SK-N-SH (cell line): ENCODE measurements at regions not wholly inside any gene's neighbourhood (a gene's known extent, or its start where the extent isn't known, plus 50 kb on each side); places are given as distances from the start of the nearest gene placed in this dataset.

Experiments used
- CTCF ChIA-PET: fragments of 300-600, 350-600 bp; formaldehyde crosslinking; extraction: SDS; loops from one replicate; lab custom pipeline; 2021; lab: Yijun Ruan, JAX
- POLR2A ChIA-PET: fragments of 350-600 bp; sonication (Branson Sonifier 250); formaldehyde crosslinking; extraction: SDS; loops from one replicate; lab custom pipeline; 2020; ENCODE audit warnings: antibody characterized with exemption, inconsistent platforms; lab: Yijun Ruan, JAX
- DNase-seq: peaks from one replicate; pipeline ENCODE4 v3.0.0; 2012
- H2AFZ ChIP-seq: fragments of 200-600 bp; sonication (generic); 2 replicates; pipeline ENCODE4 v1.8.1; 2016; ENCODE audit warnings: antibody characterized with exemption, mild to moderate bottlenecking, low read depth
- H3F3A ChIP-seq: fragments of 200-600 bp; sonication (generic); replicated peaks from 2 replicates; pipeline ENCODE3; 2016; ENCODE audit warnings: antibody characterized with exemption, mild to moderate bottlenecking; ENCODE audit not compliant: insufficient read depth
- H3K27ac ChIP-seq, 2 experiments: fragments of 200-500 bp in 1 of 2; fragments of 200-600 bp in 1 of 2; sonication (Bioruptor generic) in 1 of 2; sonication (generic), shearing (Covaris generic) in 1 of 2; 2 replicates each; pipeline versions ENCODE4 v1.5.1 to v1.6.1; 2014 to 2016; ENCODE audit warnings: low read depth in 2 of 2, inconsistent platforms in 1 of 2, low read length in 1 of 2, mild to moderate bottlenecking in 1 of 2, mixed read lengths in 1 of 2
- H3K27me3 ChIP-seq: fragments of 200-600 bp; sonication (generic), shearing (Covaris generic); 2 replicates; pipeline ENCODE4 v1.6.1; 2016; ENCODE audit warnings: mixed run types; ENCODE audit not compliant: insufficient read depth
- H3K36me3 ChIP-seq, 2 experiments: fragments of 200-500 bp in 1 of 2; fragments of 200-600 bp in 1 of 2; sonication (Bioruptor generic) in 1 of 2; sonication (generic) in 1 of 2; replicated peaks in 1 of 2; 2 replicates each; pipeline versions ENCODE3 to v1.5.1; 2014 to 2016; ENCODE audit warnings: low read length in 1 of 2, mild to moderate bottlenecking in 1 of 2; ENCODE audit not compliant: insufficient read depth in 2 of 2, control insufficient read depth in 1 of 2
- H3K4me1 ChIP-seq, 2 experiments: fragments of 200-500 bp in 1 of 2; fragments of 200-600 bp in 1 of 2; sonication (Bioruptor generic) in 1 of 2; sonication (generic), shearing (Covaris generic) in 1 of 2; 2 replicates each; pipeline versions ENCODE4 v1.5.1 to v1.6.1; 2014 to 2016; ENCODE audit warnings: low read depth in 1 of 2, low read length in 1 of 2, mixed run types in 1 of 2; ENCODE audit not compliant: insufficient read depth in 2 of 2, control insufficient read depth in 1 of 2
- H3K4me2 ChIP-seq: fragments of 200-600 bp; sonication (generic), shearing (Covaris generic); 2 replicates; pipeline ENCODE4 v1.6.1; 2017; ENCODE audit warnings: mixed run types
- H3K4me3 ChIP-seq, 2 experiments: fragments of 200-500 bp in 1 of 2; fragments of 200-600 bp in 1 of 2; sonication (Bioruptor generic) in 1 of 2; sonication (generic), shearing (Covaris generic) in 1 of 2; 2 replicates each; pipeline versions ENCODE4 v1.5.1 to v1.8.1; 2014 to 2016; ENCODE audit warnings: low read depth in 2 of 2, inconsistent platforms in 1 of 2, low read length in 1 of 2, mild to moderate bottlenecking in 1 of 2, mixed read lengths in 1 of 2, moderate library complexity in 1 of 2
- H3K79me2 ChIP-seq: fragments of 200-600 bp; sonication (generic); 2 replicates; pipeline ENCODE4 v1.8.1; 2017; ENCODE audit warnings: mild to moderate bottlenecking; ENCODE audit not compliant: insufficient read depth
- H3K9ac ChIP-seq: fragments of 200-600 bp; sonication (generic); 2 replicates; pipeline ENCODE4 v1.6.1; 2017; ENCODE audit warnings: mixed run types
- H3K9me2 ChIP-seq: fragments of 200-600 bp; sonication (generic); 2 replicates; pipeline ENCODE4 v1.6.1; 2017; ENCODE audit warnings: mixed run types
- H3K9me3 ChIP-seq: fragments of 200-600 bp; sonication (generic); 2 replicates; pipeline ENCODE4 v1.6.1; 2017; ENCODE audit warnings: mixed run types, mild to moderate bottlenecking, moderate library complexity
- H4K20me1 ChIP-seq: fragments of 200-600 bp; sonication (generic); 2 replicates; pipeline ENCODE4 v1.6.1; 2017; ENCODE audit warnings: mild to moderate bottlenecking, mixed run types; ENCODE audit not compliant: insufficient read depth
- CHD2 ChIP-seq: fragments of 150-350 bp; IDR thresholded peaks from 2 replicates; pipeline ENCODE4 v1.6.1; 2018; ENCODE audit warnings: low read length; ENCODE audit not compliant: partially characterized antibody
- EZH2phosphoT487 ChIP-seq: fragments of 200-600 bp; sonication (generic); IDR thresholded peaks from 2 replicates; pipeline ENCODE4 v1.6.1; 2017; ENCODE audit warnings: low read depth, mixed run types, mild to moderate bottlenecking, antibody characterized with exemption, moderate library complexity, borderline replicate concordance
- FOSL2 ChIP-seq: IDR thresholded peaks from 2 replicates; pipeline ENCODE4 v1.4.0; 2012; ENCODE audit warnings: low read depth, mild to moderate bottlenecking, moderate library complexity, borderline replicate concordance
- FOXJ3 ChIP-seq: sonication (generic); formaldehyde crosslinking; IDR thresholded peaks from 2 replicates; pipeline ENCODE4 v1.5.1; 2020; ENCODE audit warnings: mild to moderate bottlenecking, missing genetic modification reagents
- FOXM1 ChIP-seq: IDR thresholded peaks from 2 replicates; pipeline ENCODE4 v1.4.0; 2012; ENCODE audit warnings: low read depth, mild to moderate bottlenecking
- MXI1 ChIP-seq: IDR thresholded peaks from 2 replicates; pipeline ENCODE4 v1.6.1; 2012; ENCODE audit warnings: mild to moderate bottlenecking, low read depth, low read length, improper control_type of control experiment
- NFIC ChIP-seq: IDR thresholded peaks from 2 replicates; pipeline ENCODE4 v1.4.0; 2012; ENCODE audit warnings: borderline replicate concordance
- POLR2AphosphoS5 ChIP-seq: IDR thresholded peaks from 2 replicates; pipeline ENCODE4 v1.6.1; 2012; ENCODE audit warnings: low read depth, low read length
- RAD21 ChIP-seq: IDR thresholded peaks from 2 replicates; pipeline ENCODE4 v1.6.1; 2012; ENCODE audit warnings: mild to moderate bottlenecking, low read length
- RCOR1 ChIP-seq: fragments of 150-350 bp; IDR thresholded peaks from 2 replicates; pipeline ENCODE4 v1.6.1; 2017; ENCODE audit warnings: antibody characterized with exemption, low read length
- RFX5 ChIP-seq: IDR thresholded peaks from 2 replicates; pipeline ENCODE4 v1.6.1; 2012; ENCODE audit warnings: mild to moderate bottlenecking, improper control_type of control experiment, low read length
- RXRA ChIP-seq: IDR thresholded peaks from 2 replicates; pipeline ENCODE4 v1.4.0; 2012; ENCODE audit warnings: low read depth, mild to moderate bottlenecking, borderline replicate concordance
- SIN3A ChIP-seq: IDR thresholded peaks from 2 replicates; pipeline ENCODE4 v1.6.1; 2012; ENCODE audit warnings: low read depth, mild to moderate bottlenecking, low read length, moderate library complexity, borderline replicate concordance
- SMC3 ChIP-seq: IDR thresholded peaks from 2 replicates; pipeline ENCODE4 v1.6.1; 2012; ENCODE audit warnings: low read depth, low read length, improper control_type of control experiment
- TAF1 ChIP-seq: IDR thresholded peaks from 2 replicates; pipeline ENCODE4 v1.6.1; 2012; ENCODE audit warnings: low read depth, mild to moderate bottlenecking, low read length, moderate library complexity, borderline replicate concordance
- TCF12 ChIP-seq: IDR thresholded peaks from 2 replicates; pipeline ENCODE4 v1.4.0; 2012
- YY1 ChIP-seq: IDR thresholded peaks from 2 replicates; pipeline ENCODE4 v1.4.0; 2012; ENCODE audit warnings: low read depth, mild to moderate bottlenecking
- WGBS: methylation state at CpG from one replicate; pipeline ENCODE4 v1.1.6; 2017; ENCODE audit warnings: low lambda C conversion rate; 5-methylcytosine and 5-hydroxymethylcytosine counted together
- TF ChIP-seq, protein P1 (sequence below): IDR thresholded peaks from 2 replicates; pipeline ENCODE4 v1.6.1; 2012; ENCODE audit warnings: mild to moderate bottlenecking, low read depth, low read length, moderate library complexity
- TF ChIP-seq, protein P2 (sequence below): IDR thresholded peaks from 2 replicates; pipeline ENCODE4 v1.4.0; 2012; ENCODE audit warnings: low read depth, borderline replicate concordance
- TF ChIP-seq, protein P3 (sequence below): fragments of 150-350 bp; IDR thresholded peaks from 2 replicates; pipeline ENCODE4 v1.6.1; 2016; ENCODE audit warnings: mild to moderate bottlenecking, low read depth, low read length

DNA sequence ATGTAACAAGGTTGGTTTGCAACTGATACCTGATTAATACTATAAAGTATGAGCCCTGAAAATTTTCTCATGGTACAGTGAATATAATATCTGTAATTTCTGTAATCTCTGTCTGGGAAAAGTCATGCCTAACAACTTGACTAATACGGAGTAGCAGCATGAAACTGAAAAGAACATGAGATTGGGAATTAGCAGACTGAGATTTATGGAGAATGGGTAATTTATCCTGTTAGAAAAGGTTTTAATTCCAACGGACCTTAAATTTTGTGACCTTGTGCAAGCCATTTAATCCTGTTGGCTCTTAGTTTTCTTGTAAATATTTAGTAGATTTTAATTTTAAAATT lies 90.2 kb upstream of the CMC1 start:
- Histone ChIP-seq H3K27ac (no peak overlapping the region), H3K4me2 (no peak overlapping the region), H2AFZ (no peak overlapping the region), H3K9me2 (no peaks in the 10 kb centered on the region), H4K20me1 (no peaks in the 10 kb centered on the region), H3K9me3 (no peaks in the 10 kb centered on the region), H3F3A (no peaks in the 10 kb centered on the region), H3K36me3 (no peaks in the 10 kb centered on the region), H3K4me3 (no peak overlapping the region), H3K27me3 (no peaks in the 10 kb centered on the region), H3K9ac (no peak overlapping the region), H3K4me1 (no peaks in the 10 kb centered on the region), H3K79me2 (no peaks in the 10 kb centered on the region)
- POLR2A ChIA-PET: no interaction called here
- CTCF ChIA-PET: no interaction called here
- no peak for TF ChIP-seq TCF12
- TF ChIP-seq MXI1: no peak
- no peak for TF ChIP-seq FOSL2
- TF ChIP-seq CHD2: no peak
- TF ChIP-seq SMC3: no peak
- TF ChIP-seq, protein P1, sequence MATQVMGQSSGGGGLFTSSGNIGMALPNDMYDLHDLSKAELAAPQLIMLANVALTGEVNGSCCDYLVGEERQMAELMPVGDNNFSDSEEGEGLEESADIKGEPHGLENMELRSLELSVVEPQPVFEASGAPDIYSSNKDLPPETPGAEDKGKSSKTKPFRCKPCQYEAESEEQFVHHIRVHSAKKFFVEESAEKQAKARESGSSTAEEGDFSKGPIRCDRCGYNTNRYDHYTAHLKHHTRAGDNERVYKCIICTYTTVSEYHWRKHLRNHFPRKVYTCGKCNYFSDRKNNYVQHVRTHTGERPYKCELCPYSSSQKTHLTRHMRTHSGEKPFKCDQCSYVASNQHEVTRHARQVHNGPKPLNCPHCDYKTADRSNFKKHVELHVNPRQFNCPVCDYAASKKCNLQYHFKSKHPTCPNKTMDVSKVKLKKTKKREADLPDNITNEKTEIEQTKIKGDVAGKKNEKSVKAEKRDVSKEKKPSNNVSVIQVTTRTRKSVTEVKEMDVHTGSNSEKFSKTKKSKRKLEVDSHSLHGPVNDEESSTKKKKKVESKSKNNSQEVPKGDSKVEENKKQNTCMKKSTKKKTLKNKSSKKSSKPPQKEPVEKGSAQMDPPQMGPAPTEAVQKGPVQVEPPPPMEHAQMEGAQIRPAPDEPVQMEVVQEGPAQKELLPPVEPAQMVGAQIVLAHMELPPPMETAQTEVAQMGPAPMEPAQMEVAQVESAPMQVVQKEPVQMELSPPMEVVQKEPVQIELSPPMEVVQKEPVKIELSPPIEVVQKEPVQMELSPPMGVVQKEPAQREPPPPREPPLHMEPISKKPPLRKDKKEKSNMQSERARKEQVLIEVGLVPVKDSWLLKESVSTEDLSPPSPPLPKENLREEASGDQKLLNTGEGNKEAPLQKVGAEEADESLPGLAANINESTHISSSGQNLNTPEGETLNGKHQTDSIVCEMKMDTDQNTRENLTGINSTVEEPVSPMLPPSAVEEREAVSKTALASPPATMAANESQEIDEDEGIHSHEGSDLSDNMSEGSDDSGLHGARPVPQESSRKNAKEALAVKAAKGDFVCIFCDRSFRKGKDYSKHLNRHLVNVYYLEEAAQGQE: no peak
- TF ChIP-seq RCOR1: no peak
- TF ChIP-seq EZH2phosphoT487: no peak
- no peak for TF ChIP-seq SIN3A
- TF ChIP-seq RAD21: no peak
- no peak for TF ChIP-seq FOXM1
- TF ChIP-seq TAF1: no peak
- no peak for TF ChIP-seq RXRA
- no peak for DNase-seq
- 10% methylated on average over 2 of the region's 2 CpGs for WGBS

DNA sequence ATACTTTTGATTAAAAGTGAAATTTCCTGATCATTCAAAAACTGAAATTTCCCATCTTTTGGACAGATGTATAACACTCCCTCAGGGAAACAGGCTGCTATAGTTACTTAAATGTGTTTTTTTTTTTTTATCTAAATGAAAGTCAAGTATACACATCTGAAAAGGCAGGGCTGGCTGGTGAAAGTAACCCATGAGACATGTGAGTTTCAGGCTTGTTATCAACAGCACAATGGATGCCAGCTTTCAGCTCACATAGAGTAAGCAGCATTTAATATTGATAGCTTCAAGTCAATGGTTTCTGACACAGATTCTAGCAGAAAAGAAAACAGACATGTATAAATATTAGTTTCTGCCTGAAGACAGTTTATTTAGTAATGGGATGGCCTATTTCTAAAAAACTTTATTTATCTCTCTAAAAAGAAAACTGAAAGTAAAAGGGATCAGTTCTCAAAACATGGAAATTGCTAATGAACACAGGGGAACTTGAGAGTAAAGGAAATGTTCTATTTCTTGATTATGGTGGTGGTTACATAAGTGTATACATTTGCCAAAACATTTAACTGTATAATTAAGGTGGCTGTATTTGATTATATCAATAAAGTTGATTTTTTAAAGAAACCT lies 89.7 kb upstream of the CMC1 start:
- H3K9ac ChIP-seq: no peak overlapping the region
- no peaks in the 10 kb centered on the region for H3K36me3 ChIP-seq
- no peak overlapping the region for H3K4me3 ChIP-seq
- CTCF ChIA-PET: interaction anchor here (0.6 kb wide), 1 partner anchor 42 kb away, joined by 3 read pairs; no protein-coding TSS in a partner anchor
- no peak for DNase-seq
- no peaks in the 10 kb centered on the region for H3K9me3 ChIP-seq
- POLR2A ChIA-PET: no interaction called here
- H3K79me2 ChIP-seq: no peaks in the 10 kb centered on the region
- H2AFZ ChIP-seq: no peak overlapping the region
- no peak overlapping the region for H3K27ac ChIP-seq
- no peak overlapping the region; the same call in 1 of the 2 replicates for H3K4me2 ChIP-seq
- no peaks in the 10 kb centered on the region for H4K20me1 ChIP-seq
- H3K9me2 ChIP-seq: no peaks in the 10 kb centered on the region
- H3F3A ChIP-seq: no peaks in the 10 kb centered on the region
- H3K27me3 ChIP-seq: no peaks in the 10 kb centered on the region; the same call in 1 of the 2 replicates
- no peaks in the 10 kb centered on the region for H3K4me1 ChIP-seq
- TF ChIP-seq RCOR1 (no peak), FOXM1 (no peak), FOXJ3 (no peak), RXRA (no peak), NFIC (no peak), POLR2AphosphoS5 (no peak), RFX5 (no peak), YY1 (no peak), SMC3 (no peak)
- TF ChIP-seq, protein P2, sequence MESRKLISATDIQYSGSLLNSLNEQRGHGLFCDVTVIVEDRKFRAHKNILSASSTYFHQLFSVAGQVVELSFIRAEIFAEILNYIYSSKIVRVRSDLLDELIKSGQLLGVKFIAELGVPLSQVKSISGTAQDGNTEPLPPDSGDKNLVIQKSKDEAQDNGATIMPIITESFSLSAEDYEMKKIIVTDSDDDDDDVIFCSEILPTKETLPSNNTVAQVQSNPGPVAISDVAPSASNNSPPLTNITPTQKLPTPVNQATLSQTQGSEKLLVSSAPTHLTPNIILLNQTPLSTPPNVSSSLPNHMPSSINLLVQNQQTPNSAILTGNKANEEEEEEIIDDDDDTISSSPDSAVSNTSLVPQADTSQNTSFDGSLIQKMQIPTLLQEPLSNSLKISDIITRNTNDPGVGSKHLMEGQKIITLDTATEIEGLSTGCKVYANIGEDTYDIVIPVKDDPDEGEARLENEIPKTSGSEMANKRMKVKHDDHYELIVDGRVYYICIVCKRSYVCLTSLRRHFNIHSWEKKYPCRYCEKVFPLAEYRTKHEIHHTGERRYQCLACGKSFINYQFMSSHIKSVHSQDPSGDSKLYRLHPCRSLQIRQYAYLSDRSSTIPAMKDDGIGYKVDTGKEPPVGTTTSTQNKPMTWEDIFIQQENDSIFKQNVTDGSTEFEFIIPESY: no peak
- TF ChIP-seq, protein P3, sequence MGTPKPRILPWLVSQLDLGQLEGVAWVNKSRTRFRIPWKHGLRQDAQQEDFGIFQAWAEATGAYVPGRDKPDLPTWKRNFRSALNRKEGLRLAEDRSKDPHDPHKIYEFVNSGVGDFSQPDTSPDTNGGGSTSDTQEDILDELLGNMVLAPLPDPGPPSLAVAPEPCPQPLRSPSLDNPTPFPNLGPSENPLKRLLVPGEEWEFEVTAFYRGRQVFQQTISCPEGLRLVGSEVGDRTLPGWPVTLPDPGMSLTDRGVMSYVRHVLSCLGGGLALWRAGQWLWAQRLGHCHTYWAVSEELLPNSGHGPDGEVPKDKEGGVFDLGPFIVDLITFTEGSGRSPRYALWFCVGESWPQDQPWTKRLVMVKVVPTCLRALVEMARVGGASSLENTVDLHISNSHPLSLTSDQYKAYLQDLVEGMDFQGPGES: no peak
